ENCODE measurements at regions not wholly inside any gene's neighbourhood (a gene's known extent, or its start where the extent isn't known, plus 50 kb on each side); places are given as distances from the start of the nearest gene placed in this dataset.

GRCh38 chr5:162573758-162574157 is 506.2 kb downstream of the GABRG2 start:
- TF ChIP-seq, protein P1, sequence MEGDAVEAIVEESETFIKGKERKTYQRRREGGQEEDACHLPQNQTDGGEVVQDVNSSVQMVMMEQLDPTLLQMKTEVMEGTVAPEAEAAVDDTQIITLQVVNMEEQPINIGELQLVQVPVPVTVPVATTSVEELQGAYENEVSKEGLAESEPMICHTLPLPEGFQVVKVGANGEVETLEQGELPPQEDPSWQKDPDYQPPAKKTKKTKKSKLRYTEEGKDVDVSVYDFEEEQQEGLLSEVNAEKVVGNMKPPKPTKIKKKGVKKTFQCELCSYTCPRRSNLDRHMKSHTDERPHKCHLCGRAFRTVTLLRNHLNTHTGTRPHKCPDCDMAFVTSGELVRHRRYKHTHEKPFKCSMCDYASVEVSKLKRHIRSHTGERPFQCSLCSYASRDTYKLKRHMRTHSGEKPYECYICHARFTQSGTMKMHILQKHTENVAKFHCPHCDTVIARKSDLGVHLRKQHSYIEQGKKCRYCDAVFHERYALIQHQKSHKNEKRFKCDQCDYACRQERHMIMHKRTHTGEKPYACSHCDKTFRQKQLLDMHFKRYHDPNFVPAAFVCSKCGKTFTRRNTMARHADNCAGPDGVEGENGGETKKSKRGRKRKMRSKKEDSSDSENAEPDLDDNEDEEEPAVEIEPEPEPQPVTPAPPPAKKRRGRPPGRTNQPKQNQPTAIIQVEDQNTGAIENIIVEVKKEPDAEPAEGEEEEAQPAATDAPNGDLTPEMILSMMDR (conservative IDR thresholded peaks at IDR 0.05; ENCODE audit: low read depth in 2 of 2), result no peak
- TF ChIP-seq POLR2AphosphoS5 (IDR thresholded peaks at IDR 0.05; ENCODE audit: low read depth) (no peak), ZNF331 (CRISPR knock-in tag; IDR thresholded peaks at IDR 0.05; ENCODE audit: low read depth) (no peak), REST (IDR thresholded peaks at IDR 0.05; ENCODE audit: unreplicated experiment) (no peak), EZH2 (IDR thresholded peaks at IDR 0.05; ENCODE audit: low read depth, unreplicated experiment) (no peak), CREB1 (CRISPR knock-in tag; IDR thresholded peaks at IDR 0.05; ENCODE audit: low read depth) (no peak), EZH2phosphoT487 (IDR thresholded peaks at IDR 0.05; ENCODE audit: unreplicated experiment) (no peak), JUNB (IDR thresholded peaks at IDR 0.05; ENCODE audit: unreplicated experiment) (no peak)

All from GM23338 (cell line).